ENCODE measurements at regions not wholly inside any gene's neighbourhood (a gene's known extent, or its start where the extent isn't known, plus 50 kb on each side); places are given as distances from the start of the nearest gene placed in this dataset.
A peak's percentile ranks its signal among the peaks of the same experiment; 100 is the strongest.

- no peak for DNase-seq
- POLR2A ChIA-PET: no interaction called here
Measured at GRCh38 chr20:42020316-42020715, 402.1 kb upstream of the CHD6 start.

GRCh38 chr20:42018979-42019378, 400.8 kb upstream of the CHD6 start:
- POLR2A ChIA-PET: no interaction called here
- peaks cover under 1% of the 10 kb centered on the region for H3K27me3 Mint-ChIP-seq
- DNase-seq: peak; percentile 5
- no peaks in the 10 kb centered on the region for H3K36me3 Mint-ChIP-seq (ENCODE audit: low read depth)
- intact Hi-C loops (cut with DNase I, micrococcal nuclease): loop anchor here in 1 of 2 experiments (5.0 kb wide), 1 partner anchor 282 kb away; no protein-coding TSS in a partner anchor
- H3K4me3 Mint-ChIP-seq: no peak overlapping the region
- H3K9me3 Mint-ChIP-seq (ENCODE audit: low read depth): peaks cover 4% of the 10 kb centered on the region
- CTCF ChIA-PET: no interaction called here
- no peak overlapping the region for H3K27ac Mint-ChIP-seq
- H3K4me1 Mint-ChIP-seq: no peaks in the 10 kb centered on the region
- ATAC-seq: no peak

More at GRCh38 chr20:42020316-42020715, 402.1 kb upstream of the CHD6 start:
- Mint-ChIP-seq H3K4me1 (no peaks in the 10 kb centered on the region), H3K36me3 (ENCODE audit: low read depth) (no peaks in the 10 kb centered on the region), H3K27me3 (peaks cover 2% of the 10 kb centered on the region), H3K4me3 (no peak overlapping the region), H3K27ac (no peak overlapping the region), H3K9me3 (ENCODE audit: low read depth) (peaks cover 4% of the 10 kb centered on the region)
- intact Hi-C loops (cut with DNase I, micrococcal nuclease): no loop called here
- ATAC-seq: no peak
- CTCF ChIA-PET: no interaction called here

GRCh38 chr20:42010090-42010489, 391.9 kb upstream of the CHD6 start:
- Mint-ChIP-seq H3K36me3 (ENCODE audit: low read depth) (no peaks in the 10 kb centered on the region), H3K4me1 (no peaks in the 10 kb centered on the region), H3K4me3 (no peak overlapping the region), H3K27me3 (no peaks in the 10 kb centered on the region), H3K27ac (no peak overlapping the region), H3K9me3 (ENCODE audit: low read depth) (peaks cover 4% of the 10 kb centered on the region)
- ATAC-seq (no peak), DNase-seq (no peak)
- intact Hi-C loops (cut with DNase I, micrococcal nuclease): no loop called here
- ChIA-PET CTCF (no interaction called here), POLR2A (no interaction called here)

GRCh38 chr20:42007251-42007650, 389.1 kb upstream of the CHD6 start:
- ATAC-seq (no peak), DNase-seq (no peak)
- Mint-ChIP-seq H3K4me3 (no peak overlapping the region), H3K27me3 (peaks cover 2% of the 10 kb centered on the region), H3K4me1 (no peaks in the 10 kb centered on the region), H3K36me3 (ENCODE audit: low read depth) (no peaks in the 10 kb centered on the region), H3K27ac (no peak overlapping the region), H3K9me3 (ENCODE audit: low read depth) (peaks cover 4% of the 10 kb centered on the region)
- ChIA-PET CTCF (no interaction called here), POLR2A (no interaction called here)
- intact Hi-C loops (cut with DNase I, micrococcal nuclease): no loop called here

- H3K27me3 Mint-ChIP-seq: peaks cover 2% of the 10 kb centered on the region
- H3K4me1 Mint-ChIP-seq: no peaks in the 10 kb centered on the region
- intact Hi-C loops (cut with DNase I, micrococcal nuclease): no loop called here
- no peak for DNase-seq
- POLR2A ChIA-PET: no interaction called here
- no peak for ATAC-seq
- no peak overlapping the region for H3K4me3 Mint-ChIP-seq
- H3K36me3 Mint-ChIP-seq (ENCODE audit: low read depth): no peaks in the 10 kb centered on the region
- no peaks in the 10 kb centered on the region for H3K9me3 Mint-ChIP-seq (ENCODE audit: low read depth)
- CTCF ChIA-PET: no interaction called here
- no peak overlapping the region for H3K27ac Mint-ChIP-seq
Measured at GRCh38 chr20:42005211-42005610, 387.0 kb upstream of the CHD6 start.

GRCh38 chr20:42003380-42003779, 385.2 kb upstream of the CHD6 start:
- H3K4me1 Mint-ChIP-seq: no peaks in the 10 kb centered on the region
- peaks cover 2% of the 10 kb centered on the region for H3K27me3 Mint-ChIP-seq
- ChIA-PET POLR2A (no interaction called here), CTCF (no interaction called here)
- DNase-seq: no peak
- no peak for ATAC-seq
- H3K36me3 Mint-ChIP-seq (ENCODE audit: low read depth): peaks cover 2% of the 10 kb centered on the region
- no peak overlapping the region for H3K4me3 Mint-ChIP-seq
- intact Hi-C loops (cut with DNase I, micrococcal nuclease): no loop called here
- H3K27ac Mint-ChIP-seq: no peak overlapping the region
- H3K9me3 Mint-ChIP-seq (ENCODE audit: low read depth): peaks cover 2% of the 10 kb centered on the region

GRCh38 chr20:41998539-41999341, 380.6 kb upstream of the CHD6 start:
- no peak overlapping the region for H3K4me3 Mint-ChIP-seq
- DNase-seq: no peak
- CTCF ChIA-PET: no interaction called here

GRCh38 chr20:41996951-41997350, 378.8 kb upstream of the CHD6 start:
- Mint-ChIP-seq H3K36me3 (ENCODE audit: low read depth) (peaks cover 2% of the 10 kb centered on the region), H3K4me1 (no peaks in the 10 kb centered on the region), H3K4me3 (no peak overlapping the region), H3K27ac (no peak overlapping the region), H3K27me3 (peaks cover 2% of the 10 kb centered on the region), H3K9me3 (ENCODE audit: low read depth) (peaks cover 2% of the 10 kb centered on the region)
- intact Hi-C loops (cut with DNase I, micrococcal nuclease): no loop called here
- ChIA-PET POLR2A (no interaction called here), CTCF (interaction anchor here (1.0 kb wide), 1 partner anchor 11 kb away, joined by 4 read pairs; no protein-coding TSS in a partner anchor)
- ATAC-seq (no peak), DNase-seq (no peak)

More at GRCh38 chr20:41998539-41999341, 380.6 kb upstream of the CHD6 start:
- Mint-ChIP-seq H3K36me3 (ENCODE audit: low read depth) (peaks cover 2% of the 10 kb centered on the region), H3K27ac (no peak overlapping the region), H3K4me1 (no peaks in the 10 kb centered on the region), H3K9me3 (ENCODE audit: low read depth) (peaks cover 2% of the 10 kb centered on the region), H3K27me3 (peaks cover 4% of the 10 kb centered on the region)
- intact Hi-C loops (cut with DNase I, micrococcal nuclease): no loop called here
- POLR2A ChIA-PET: no interaction called here
- no peak for ATAC-seq

GRCh38 chr20:41992481-41992880, 374.3 kb upstream of the CHD6 start:
- Mint-ChIP-seq H3K4me1 (no peaks in the 10 kb centered on the region), H3K27me3 (peaks cover 4% of the 10 kb centered on the region), H3K9me3 (ENCODE audit: low read depth) (peaks cover 2% of the 10 kb centered on the region), H3K27ac (no peak overlapping the region), H3K4me3 (no peak overlapping the region), H3K36me3 (ENCODE audit: low read depth) (no peaks in the 10 kb centered on the region)
- ChIA-PET POLR2A (no interaction called here), CTCF (no interaction called here)
- ATAC-seq (no peak), DNase-seq (no peak)
- intact Hi-C loops (cut with DNase I, micrococcal nuclease): no loop called here

- ATAC-seq (no peak), DNase-seq (no peak)
- H3K4me1 Mint-ChIP-seq: no peaks in the 10 kb centered on the region
- ChIA-PET POLR2A (no interaction called here), CTCF (no interaction called here)
- H3K27ac Mint-ChIP-seq: no peak overlapping the region
- H3K27me3 Mint-ChIP-seq: peaks cover 4% of the 10 kb centered on the region
- no peaks in the 10 kb centered on the region for H3K36me3 Mint-ChIP-seq (ENCODE audit: low read depth)
- no peak overlapping the region for H3K4me3 Mint-ChIP-seq
- intact Hi-C loops (cut with DNase I, micrococcal nuclease): no loop called here
- peaks cover 2% of the 10 kb centered on the region for H3K9me3 Mint-ChIP-seq (ENCODE audit: low read depth)
Measured at GRCh38 chr20:41991412-41991811, 373.2 kb upstream of the CHD6 start.

GRCh38 chr20:41989935-41990635, 371.9 kb upstream of the CHD6 start:
- H3K27me3 Mint-ChIP-seq: peaks cover 4% of the 10 kb centered on the region
- H3K4me3 Mint-ChIP-seq: no peak overlapping the region
- intact Hi-C loops (cut with DNase I, micrococcal nuclease): no loop called here
- H3K36me3 Mint-ChIP-seq (ENCODE audit: low read depth): no peaks in the 10 kb centered on the region
- ATAC-seq (no peak), DNase-seq (no peak)
- H3K9me3 Mint-ChIP-seq (ENCODE audit: low read depth): peaks cover 2% of the 10 kb centered on the region
- POLR2A ChIA-PET: no interaction called here
- H3K4me1 Mint-ChIP-seq: no peaks in the 10 kb centered on the region
- no peak overlapping the region for H3K27ac Mint-ChIP-seq
- CTCF ChIA-PET: no interaction called here

GRCh38 chr20:41989039-41989679, 371.0 kb upstream of the CHD6 start:
- H3K4me3 Mint-ChIP-seq: no peak overlapping the region
- H3K9me3 Mint-ChIP-seq (ENCODE audit: low read depth): peaks cover 2% of the 10 kb centered on the region
- no peaks in the 10 kb centered on the region for H3K36me3 Mint-ChIP-seq (ENCODE audit: low read depth)
- intact Hi-C loops (cut with DNase I, micrococcal nuclease): no loop called here
- DNase-seq: no peak
- H3K27ac Mint-ChIP-seq: no peak overlapping the region
- H3K4me1 Mint-ChIP-seq: no peaks in the 10 kb centered on the region
- no peak for ATAC-seq
- POLR2A ChIA-PET: no interaction called here
- CTCF ChIA-PET: no interaction called here
- peaks cover 4% of the 10 kb centered on the region for H3K27me3 Mint-ChIP-seq
